ENCODE measurements at regions not wholly inside any gene's neighbourhood (a gene's known extent, or its start where the extent isn't known, plus 50 kb on each side); places are given as distances from the start of the nearest gene placed in this dataset.
"Not testable (repeated sequence)": the region's sequence is repeated elsewhere in the genome, so short reads cannot be mapped to it uniquely, and the experiment has no call there.

GRCh38 chr15:69903470-69904469, 193.9 kb downstream of the TLE3 start:
- DNase-seq: no peak

- DNase-seq: no peak
Observed at GRCh38 chr15:69906256-69907185, 191.2 kb downstream of the TLE3 start.

DNA sequence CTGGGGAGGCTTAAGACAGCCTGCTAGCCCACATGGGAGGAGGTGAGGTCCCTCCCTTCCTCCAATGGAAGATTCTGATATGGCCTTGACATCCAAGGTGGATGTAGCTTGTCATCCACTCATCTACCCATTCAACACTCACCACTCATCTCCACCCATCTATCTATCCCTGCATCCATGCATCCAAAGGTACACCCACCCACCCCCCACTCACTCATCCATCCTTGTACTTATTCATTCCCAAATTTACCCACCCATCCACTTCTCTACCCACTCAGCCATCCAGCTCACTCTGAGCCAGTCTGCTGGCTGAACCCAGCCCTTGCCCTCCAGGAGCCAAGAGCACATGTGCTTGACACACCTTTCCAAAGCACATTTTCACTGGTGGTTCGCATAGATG, 189.7 kb downstream of the TLE3 start:
- DNase-seq: no peak

DNA sequence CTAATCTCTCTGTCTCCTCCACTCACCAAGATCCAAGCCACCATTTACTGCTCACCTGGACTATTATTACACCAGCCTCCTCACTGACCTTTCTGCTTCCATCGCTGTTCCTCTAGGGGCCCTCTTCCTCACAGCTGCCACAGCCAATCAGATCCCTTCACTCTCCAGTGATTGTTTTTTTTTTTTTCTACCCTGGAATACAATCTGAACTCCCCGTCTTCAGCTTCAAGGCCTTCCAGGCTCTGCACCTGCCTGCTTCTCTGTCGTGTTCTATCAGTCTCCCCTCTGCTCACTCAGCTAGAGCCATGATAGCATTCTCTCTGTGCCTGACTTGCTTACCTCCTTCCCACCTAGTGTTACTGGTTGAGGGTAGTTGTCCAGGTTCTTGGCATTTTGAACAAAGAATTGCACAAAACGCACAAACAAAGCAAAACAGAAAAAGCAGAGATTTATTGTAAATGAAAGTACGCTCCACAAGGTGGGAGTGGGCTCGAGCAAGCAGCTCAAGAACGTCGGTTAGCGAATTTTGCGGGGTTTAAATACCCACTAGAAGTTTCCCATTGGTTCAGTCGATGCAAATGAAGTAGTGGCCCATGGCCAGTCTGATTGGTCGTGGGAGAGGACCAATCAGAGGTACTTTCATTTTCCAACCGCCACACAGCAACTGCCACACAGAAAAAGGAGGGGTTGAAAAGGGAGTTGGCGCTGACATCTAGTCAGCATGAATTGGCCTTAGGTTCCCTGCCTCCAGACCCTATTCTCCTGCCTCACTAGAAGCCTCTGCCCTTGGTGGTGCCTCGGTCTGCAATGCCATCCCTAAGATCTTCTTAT, 188.9 kb downstream of the TLE3 start:
- DNase-seq: no peak

- no peak for DNase-seq
Observed at GRCh38 chr15:69909719-69910444, 187.8 kb downstream of the TLE3 start.

DNA sequence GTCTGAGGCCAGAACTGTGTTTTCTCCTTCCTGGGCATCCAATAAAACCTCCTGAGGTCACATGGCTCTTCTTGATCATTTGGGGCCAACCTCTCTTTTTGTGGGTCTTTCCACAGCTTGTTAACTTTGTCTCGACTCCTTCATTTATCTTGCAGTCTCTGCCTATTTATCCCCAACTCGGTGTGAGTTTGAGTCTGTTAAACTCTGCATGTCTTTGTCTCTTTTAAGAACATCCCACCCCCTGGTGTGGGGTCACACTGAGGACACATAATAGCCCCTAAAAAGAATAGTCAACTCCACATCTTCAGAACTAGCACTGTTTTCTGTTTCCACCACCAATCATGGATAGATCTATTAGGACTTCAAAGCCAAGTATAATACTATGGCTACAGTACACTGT, 187.2 kb downstream of the TLE3 start:
- DNase-seq: no peak

GRCh38 chr15:69912116-69912515, 185.6 kb downstream of the TLE3 start:
- DNase-seq: no peak

DNA sequence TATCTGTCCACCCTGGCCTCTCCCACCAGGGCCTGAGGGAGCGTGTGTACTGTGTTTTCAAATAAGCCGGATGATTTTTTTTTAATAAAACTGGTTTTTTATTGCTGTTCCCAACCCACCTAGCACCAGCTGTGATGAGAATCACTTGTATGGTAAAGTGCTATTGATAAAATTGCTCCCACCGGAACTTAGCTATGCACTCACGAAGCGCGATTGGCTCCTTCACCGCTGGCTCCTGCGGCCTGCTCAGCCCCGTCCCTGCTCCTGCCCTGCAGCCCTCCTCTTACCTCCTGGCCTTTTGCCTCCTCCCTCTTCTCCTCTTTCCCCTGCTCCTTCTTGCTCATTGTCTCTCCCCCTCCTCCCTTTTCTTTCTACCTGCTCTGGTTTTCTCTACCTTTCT, 183.7 kb downstream of the TLE3 start:
- DNase-seq: no peak

DNA sequence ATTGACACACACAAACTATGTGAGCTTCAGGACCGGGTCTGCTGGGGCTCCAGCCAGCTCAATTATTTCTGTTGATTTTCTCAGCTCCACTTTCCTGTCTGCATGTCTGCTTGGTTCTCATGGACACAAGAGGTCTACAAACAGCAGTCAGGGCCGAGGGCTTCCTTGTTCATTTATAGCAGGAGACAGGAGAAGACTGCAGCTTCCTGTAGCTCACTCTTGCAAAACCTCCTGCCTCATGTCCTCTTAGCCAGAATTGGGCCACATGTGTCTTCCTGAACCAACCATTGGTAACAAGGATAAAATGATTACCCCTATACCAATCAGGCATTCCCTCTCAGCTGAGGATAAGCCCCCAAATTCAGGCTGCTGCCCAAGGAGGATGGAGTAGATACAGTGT, 182.8 kb downstream of the TLE3 start:
- no peak for DNase-seq

- DNase-seq: no peak
Observed at GRCh38 chr15:69916169-69916785, 181.4 kb downstream of the TLE3 start.

- no peak for DNase-seq
Observed at GRCh38 chr15:69917056-69917455, 180.7 kb downstream of the TLE3 start.

GRCh38 chr15:69919816-69920215, 177.9 kb downstream of the TLE3 start:
- DNase-seq: peak; percentile 33

DNA sequence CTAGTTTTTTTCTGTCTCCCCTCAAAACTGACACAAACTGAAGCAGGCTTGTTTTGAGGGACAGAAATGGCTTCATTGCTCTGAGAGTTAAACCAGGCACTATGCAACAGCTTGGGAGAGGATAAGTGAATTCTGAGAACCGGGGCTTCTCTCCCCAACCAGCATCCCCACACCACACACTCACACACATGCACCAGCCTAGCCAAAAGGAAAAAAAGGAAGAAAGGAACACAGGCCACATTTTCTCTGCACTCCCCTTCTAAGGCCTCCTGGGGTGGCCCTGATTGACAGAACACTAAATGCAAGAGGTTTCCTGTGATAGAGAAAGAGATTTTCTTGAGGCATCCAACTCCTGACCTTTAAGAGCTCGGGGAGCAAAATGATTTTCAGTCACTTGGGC, 177.5 kb downstream of the TLE3 start:
- DNase-seq: no peak

GRCh38 chr15:69921626-69922619, 175.8 kb downstream of the TLE3 start:
- DNase-seq: no peak

- DNase-seq: no peak
Observed at GRCh38 chr15:69924531-69924930, 173.2 kb downstream of the TLE3 start.

DNA sequence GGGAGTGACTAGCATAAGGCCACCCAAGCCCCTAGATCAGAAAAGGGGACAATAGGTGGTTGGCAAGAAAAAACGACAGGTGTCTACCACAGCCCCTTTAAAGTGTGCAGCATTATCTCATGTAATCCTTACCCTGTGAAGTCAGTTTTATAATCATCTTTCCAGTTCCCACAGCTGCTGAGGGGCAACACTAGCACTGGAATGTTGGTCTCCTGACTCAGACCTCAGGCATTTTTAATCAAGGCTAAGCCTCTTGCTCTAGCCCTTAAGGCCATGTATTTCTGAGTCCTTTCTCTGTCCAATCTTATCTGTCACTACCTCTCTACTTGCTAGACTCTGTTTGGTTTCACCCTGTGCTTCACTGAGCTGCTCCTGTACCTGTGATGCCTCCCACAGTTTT, 171.7 kb downstream of the TLE3 start:
- no peak for DNase-seq

GRCh38 chr15:69926721-69927120, 171.0 kb downstream of the TLE3 start:
- no peak for DNase-seq

DNA sequence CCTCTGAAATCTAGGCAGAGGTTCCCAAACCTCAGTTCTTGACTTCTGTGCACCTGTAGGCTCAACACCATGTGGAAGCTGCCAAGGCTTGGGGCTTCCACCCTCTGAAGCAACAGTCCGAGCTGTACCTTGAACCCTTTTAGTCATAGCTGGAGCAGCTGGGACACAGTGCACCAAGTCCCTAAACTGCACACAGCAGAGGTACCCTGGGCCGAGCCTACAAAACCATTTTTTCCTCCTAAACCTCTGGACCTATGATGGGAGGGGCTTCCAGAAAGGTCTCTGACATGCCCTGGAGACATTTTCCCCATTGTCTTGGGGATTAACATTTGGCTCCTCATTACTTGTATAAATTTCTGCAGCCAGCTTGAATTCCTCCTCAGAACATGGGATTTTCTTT, 168.8 kb downstream of the TLE3 start:
- not testable (repeated sequence) for DNase-seq

DNA sequence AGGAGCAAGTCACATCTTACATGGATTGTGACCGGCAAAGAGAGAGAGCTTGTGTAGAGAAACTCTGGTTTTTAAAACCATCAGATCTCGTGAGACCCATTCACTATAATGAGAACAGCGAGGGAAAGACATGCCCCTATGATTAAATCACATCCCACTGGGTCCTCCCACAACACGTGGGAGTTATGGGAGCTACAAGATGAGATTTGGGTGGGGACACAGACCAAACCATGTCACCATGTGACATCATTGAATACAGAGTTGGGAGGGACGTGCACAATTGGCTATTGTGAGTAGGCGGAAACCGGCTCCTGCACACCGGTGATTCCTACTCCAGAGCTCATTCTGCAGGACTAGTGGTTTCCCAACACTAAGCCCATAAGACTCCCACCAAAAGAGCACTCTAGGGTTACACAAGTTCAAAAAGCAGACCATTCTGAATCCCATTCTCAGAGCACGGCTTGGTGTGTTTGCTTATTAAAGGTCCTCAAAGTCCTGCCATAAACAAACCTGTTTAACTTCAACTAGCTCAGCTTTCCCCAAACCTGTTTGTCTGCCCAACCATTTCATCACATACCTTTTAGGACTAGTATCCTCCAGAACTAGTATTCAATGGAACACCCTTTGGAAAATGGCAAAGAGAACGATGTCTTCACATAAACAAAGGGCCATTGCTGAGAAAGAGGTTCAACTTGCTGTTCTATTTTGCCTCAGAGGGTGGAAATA, 167.6 kb downstream of the TLE3 start:
- DNase-seq: no peak

Measured in midbrain (tissue), 1 donor.